GM21619 (cell line): ENCODE measurements at regions not wholly inside any gene's neighbourhood (a gene's known extent, or its start where the extent isn't known, plus 50 kb on each side); places are given as distances from the start of the nearest gene placed in this dataset.

Experiments used
- ATAC-seq: cut with Tn5 transposase; IDR thresholded peaks from one replicate; pipeline ENCODE4 v1.9.1; 2021; ENCODE audit not compliant: unreplicated experiment

- ATAC-seq, result no peak
These were observed 249.4 kb upstream of the CTAGE1 start for GRCh38 chr18:22667156-22667555.

GRCh38 chr18:22667616-22668422, 250.1 kb upstream of the CTAGE1 start:
- peak; percentile 51 for ATAC-seq

- no peak for ATAC-seq
These were observed 250.8 kb upstream of the CTAGE1 start for GRCh38 chr18:22668496-22668895.

DNA sequence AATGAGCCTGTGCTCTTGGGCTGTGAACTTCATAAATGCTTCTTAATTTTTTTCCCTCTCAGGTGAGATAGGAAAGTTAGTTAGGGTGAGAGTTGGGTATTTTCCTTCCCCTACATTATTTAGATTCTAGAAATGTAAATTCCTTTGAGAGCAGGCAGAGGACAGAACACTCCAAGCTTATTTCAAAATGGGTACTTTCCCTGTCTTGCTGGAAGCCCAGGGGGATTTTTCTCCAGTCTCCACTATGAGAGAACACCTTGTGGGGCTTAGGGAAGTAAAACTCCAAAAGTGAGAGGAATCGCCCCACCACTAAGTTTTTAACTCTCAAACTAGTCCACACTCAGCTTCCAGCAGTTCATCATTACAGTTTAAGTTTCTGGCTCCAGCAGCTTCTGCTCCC, 253.2 kb upstream of the CTAGE1 start:
- no peak for ATAC-seq

GRCh38 chr18:22673182-22673862, 255.6 kb upstream of the CTAGE1 start:
- no peak for ATAC-seq

DNA sequence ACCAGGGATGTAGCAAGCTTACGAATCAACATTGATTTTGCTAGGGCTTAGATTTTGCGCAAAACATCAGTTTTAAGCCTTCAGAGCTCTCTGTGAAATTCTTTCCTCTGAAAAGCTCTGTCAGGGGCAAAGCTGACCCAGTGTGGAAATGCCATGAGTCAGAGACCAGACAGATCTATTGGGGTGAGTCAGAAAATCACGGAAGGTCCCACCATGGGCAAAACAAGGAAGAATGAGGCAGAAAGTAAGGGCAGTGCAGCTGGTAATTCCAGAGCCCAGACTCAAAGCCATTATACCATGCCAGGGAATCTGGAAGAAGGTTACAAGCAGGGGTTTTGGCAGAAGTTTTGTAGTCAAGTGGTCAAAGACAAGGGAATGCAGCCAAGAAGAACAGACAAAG, 256.6 kb upstream of the CTAGE1 start:
- no peak for ATAC-seq

DNA sequence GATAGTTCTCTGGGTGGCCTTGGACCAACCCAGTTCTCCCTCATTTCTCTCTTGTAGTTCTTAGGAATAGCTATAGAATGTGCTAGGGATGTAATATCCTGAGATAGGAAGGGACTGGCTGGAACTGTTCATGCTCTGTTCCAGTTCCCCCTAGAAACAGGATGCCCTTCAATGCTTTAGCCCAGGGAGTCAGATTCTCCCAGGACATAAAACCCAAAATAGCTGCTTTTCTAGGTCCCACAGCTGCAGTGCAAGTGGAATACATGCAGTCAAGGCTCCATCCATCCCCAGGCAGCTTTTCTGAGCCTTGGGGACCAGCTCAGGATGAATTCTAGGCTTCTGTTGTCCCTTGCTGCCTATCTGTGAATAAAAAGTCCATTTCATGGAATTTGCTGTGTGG, 257.3 kb upstream of the CTAGE1 start:
- no peak for ATAC-seq

DNA sequence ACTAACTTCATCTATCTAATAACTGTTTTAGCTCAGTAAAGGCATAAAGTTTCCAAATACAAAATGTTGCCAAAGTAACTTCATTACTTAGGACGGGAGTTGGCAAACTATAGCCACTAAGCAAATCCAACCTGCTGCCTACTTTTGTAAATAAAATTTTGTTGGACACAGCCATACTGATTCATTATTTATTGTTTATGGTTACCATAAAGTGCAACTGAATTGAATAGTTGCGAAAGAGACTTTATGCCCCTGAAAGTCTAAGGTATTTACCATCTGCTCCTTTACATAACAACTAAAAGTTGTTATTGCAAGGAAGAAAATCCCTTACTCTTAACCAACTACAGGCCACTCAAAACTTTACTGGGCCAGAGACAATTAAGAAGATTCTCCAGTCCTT, 256.7 kb upstream of the RBBP8 start:
- ATAC-seq, result no peak

- no peak for ATAC-seq
These were observed 254.6 kb upstream of the RBBP8 start for GRCh38 chr18:22678486-22678885.

DNA sequence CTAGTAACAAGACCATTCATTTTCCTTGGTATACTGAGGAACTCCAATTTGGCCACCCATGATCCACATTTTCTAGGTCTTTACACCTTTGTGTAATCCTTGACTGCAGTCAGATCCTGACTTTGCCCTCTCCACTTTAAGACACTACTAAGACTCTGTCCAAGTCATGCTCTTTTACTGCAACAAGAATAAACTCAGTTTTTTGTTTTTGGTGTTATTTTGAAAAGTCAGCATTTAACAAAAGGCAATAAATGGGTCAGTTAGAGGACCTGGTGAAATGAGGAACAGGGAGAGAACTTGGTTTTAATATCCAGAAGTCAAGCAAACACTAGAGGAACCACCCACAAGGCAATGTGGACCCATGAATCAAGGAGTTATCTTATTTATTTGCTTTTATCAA, 252.2 kb upstream of the RBBP8 start:
- ATAC-seq, result no peak

- ATAC-seq, result no peak
These were observed 251.2 kb upstream of the RBBP8 start for GRCh38 chr18:22681908-22682307.

GRCh38 chr18:22682720-22683119, 250.4 kb upstream of the RBBP8 start:
- ATAC-seq, result no peak

DNA sequence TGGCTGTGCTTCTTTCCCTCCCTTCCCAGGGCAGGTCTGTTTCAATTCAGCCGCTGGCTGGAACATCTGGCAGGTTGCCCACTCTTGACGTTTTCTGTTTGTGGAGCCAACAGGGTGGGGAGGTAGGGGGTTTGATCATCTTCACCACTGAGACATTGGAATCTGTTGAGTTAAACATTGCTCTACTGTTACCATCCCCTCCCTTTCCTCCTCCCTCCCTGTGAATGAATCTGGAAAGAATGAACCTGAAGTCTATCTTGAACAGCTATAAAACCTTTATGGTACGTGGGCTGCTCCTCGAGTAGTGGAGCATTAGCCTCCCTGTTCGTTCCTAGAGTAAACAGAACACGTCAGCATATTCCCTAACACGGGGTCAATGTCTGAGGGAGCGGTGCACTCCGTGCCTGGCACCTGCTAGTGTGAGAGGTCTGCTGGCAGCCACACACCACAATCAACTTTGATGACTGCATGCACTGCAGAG, 249.9 kb upstream of the RBBP8 start:
- ATAC-seq, result no peak

DNA sequence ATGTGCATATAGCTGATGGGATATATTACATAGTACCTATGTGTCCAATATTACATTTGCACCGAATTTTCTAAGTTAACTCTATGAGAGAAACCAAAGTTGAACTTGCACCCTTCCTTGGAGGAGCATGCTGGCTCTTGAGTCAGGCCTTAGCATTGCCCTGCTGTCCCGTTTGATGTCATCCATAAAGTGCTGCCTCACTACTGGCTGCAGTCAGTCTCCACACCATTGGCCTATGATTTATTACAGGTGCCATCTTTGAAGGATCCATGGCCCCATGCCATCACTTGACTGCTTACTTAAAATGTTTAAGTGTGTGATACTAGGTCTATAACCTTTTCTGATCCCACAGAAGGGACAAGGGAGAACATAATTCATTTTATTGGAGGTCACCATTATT, 249.3 kb upstream of the RBBP8 start:
- ATAC-seq, result no peak

GRCh38 chr18:22684268-22684667, 248.9 kb upstream of the RBBP8 start:
- ATAC-seq, result no peak

GRCh38 chr18:22685788-22686187, 247.3 kb upstream of the RBBP8 start:
- ATAC-seq, result no peak

DNA sequence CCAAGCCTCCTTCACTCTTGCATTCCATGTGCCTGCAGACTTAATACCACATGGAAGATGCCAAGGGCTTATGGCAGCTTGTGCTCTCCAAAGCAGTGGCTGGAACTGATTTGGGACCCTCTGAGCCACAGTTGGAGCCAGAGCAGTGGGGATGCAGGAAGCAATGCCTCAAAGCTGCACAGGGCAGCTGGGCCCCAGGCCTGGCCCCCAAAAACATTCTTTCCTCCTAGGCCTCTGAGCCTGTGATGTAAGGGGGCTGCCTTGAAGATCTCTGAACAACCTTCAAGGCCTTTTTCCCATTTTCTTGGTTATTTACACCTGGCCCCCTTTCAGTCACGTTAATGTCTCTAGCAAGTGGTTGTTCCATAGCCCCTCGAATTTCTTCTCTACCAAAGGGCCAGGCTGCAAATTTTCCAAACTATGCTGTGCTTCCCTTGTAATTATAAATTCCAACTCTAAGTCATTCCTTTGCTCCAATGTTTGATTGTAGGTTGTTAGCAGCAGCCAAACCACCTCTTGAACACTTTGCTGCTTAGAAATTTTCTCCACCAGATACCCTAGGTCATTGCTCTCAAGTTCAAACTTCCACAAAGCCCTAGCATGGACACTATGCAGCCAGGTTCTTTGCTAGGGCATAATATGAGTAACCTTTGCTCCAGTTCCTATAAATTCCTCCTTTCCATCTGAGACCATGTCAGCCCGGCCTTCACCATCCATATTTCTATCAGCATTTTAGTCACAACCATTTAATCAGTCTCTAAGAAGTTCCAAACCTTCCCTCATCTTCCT, 245.0 kb upstream of the RBBP8 start:
- ATAC-seq, result no peak

- no peak for ATAC-seq
These were observed 244.1 kb upstream of the RBBP8 start for GRCh38 chr18:22688877-22689496.

- ATAC-seq, result no peak
These were observed 243.4 kb upstream of the RBBP8 start for GRCh38 chr18:22689712-22690111.

- ATAC-seq, result no peak
These were observed 242.6 kb upstream of the RBBP8 start for GRCh38 chr18:22690556-22690955.
